ENCODE measurements at regions not wholly inside any gene's neighbourhood (a gene's known extent, or its start where the extent isn't known, plus 50 kb on each side); places are given as distances from the start of the nearest gene placed in this dataset.

GRCh38 chr10:37654466-37654865 lies 202.9 kb downstream of the ZNF248 start:
- intact Hi-C loops (cut with micrococcal nuclease; ENCODE audit: unreplicated experiment): no loop called here
- 22% methylated on average over 2 of the region's 2 CpGs for WGBS (ENCODE audit: insufficient coverage, insufficient replicate concordance, low lambda C conversion rate, missing lambda C conversion rate)
- Histone ChIP-seq H3K27me3 (replicated peaks in 1 of 2; ENCODE audit: control insufficient read depth in 2 of 2, insufficient read depth in 2 of 2, low read length in 1 of 2) (no peaks in the 10 kb centered on the region), H3K27ac (ENCODE audit: control insufficient read depth, insufficient read depth) (no peak overlapping the region), H3K9me3 (replicated peaks; ENCODE audit: control insufficient read depth, insufficient read depth, low read length) (no peaks in the 10 kb centered on the region; the same call in 2 of the 3 replicates), H3K36me3 (ENCODE audit: control insufficient read depth in 2 of 2, insufficient read depth in 2 of 2, low read length in 1 of 2) (no peaks in the 10 kb centered on the region), H3K9ac (ENCODE audit: control insufficient read depth, insufficient read depth, low read length) (no peak overlapping the region), H3K4me1 (ENCODE audit: control insufficient read depth, insufficient read depth, low read length) (no peaks in the 10 kb centered on the region), H4K20me1 (ENCODE audit: control insufficient read depth, insufficient read depth) (no peaks in the 10 kb centered on the region), H2AFZ (ENCODE audit: control insufficient read depth, low read depth, low read length) (no peak overlapping the region), H3K79me2 (ENCODE audit: control insufficient read depth, insufficient read depth, low read length) (no peaks in the 10 kb centered on the region), H3K4me3 (no peak overlapping the region), H3K4me2 (ENCODE audit: control insufficient read depth, insufficient read depth) (no peak overlapping the region)
- ChIA-PET CTCF (no interaction called here), SMC1A (ENCODE audit: uncharacterized antibody, unreplicated experiment) (no interaction called here), POLR2A (no interaction called here), RAD21 (ENCODE audit: unreplicated experiment) (no interaction called here)
- no TSS peak for BruUV-seq (replicated peaks)
- FAIRE-seq (no peak), DNase-seq (ENCODE audit: low read depth, low spot score) (no peak), ATAC-seq (no peak)
- TF ChIP-seq NFXL1 (IDR thresholded peaks at IDR 0.05; ENCODE audit: borderline replicate concordance) (no peak), POLR2AphosphoS2 (IDR thresholded peaks at IDR 0.05; ENCODE audit: low read depth, low read length) (no peak), GABPA (IDR thresholded peaks at IDR 0.05; ENCODE audit: low read depth) (no peak)
- in situ Hi-C loops (cut with MboI): no loop called here

- H3K9me3 ChIP-seq (replicated peaks; ENCODE audit: control insufficient read depth, insufficient read depth, low read length): no peaks in the 10 kb centered on the region
- FAIRE-seq (no peak), DNase-seq (ENCODE audit: low read depth, low spot score) (no peak), ATAC-seq (no peak)
- no peaks in the 10 kb centered on the region for H3K4me1 ChIP-seq (ENCODE audit: control insufficient read depth, insufficient read depth, low read length)
- no peak overlapping the region for H3K9ac ChIP-seq (ENCODE audit: control insufficient read depth, insufficient read depth, low read length)
- 0% methylated on average over 1 of the region's 1 CpG for WGBS (ENCODE audit: insufficient coverage, insufficient replicate concordance, low lambda C conversion rate, missing lambda C conversion rate)
- no peaks in the 10 kb centered on the region for H4K20me1 ChIP-seq (ENCODE audit: control insufficient read depth, insufficient read depth)
- intact Hi-C loops (cut with micrococcal nuclease; ENCODE audit: unreplicated experiment) (no loop called here), in situ Hi-C loops (cut with MboI) (no loop called here)
- ChIA-PET SMC1A (ENCODE audit: uncharacterized antibody, unreplicated experiment) (no interaction called here), RAD21 (ENCODE audit: unreplicated experiment) (no interaction called here), CTCF (no interaction called here), POLR2A (no interaction called here)
- no peaks in the 10 kb centered on the region for H3K36me3 ChIP-seq (ENCODE audit: control insufficient read depth in 2 of 2, insufficient read depth in 2 of 2, low read length in 1 of 2)
- H3K27me3 ChIP-seq (replicated peaks in 1 of 2; ENCODE audit: control insufficient read depth in 2 of 2, insufficient read depth in 2 of 2, low read length in 1 of 2): no peaks in the 10 kb centered on the region
- no peak for TF ChIP-seq EP300 (IDR thresholded peaks at IDR 0.05; ENCODE audit: borderline replicate concordance in 1 of 2, control insufficient read depth in 1 of 2, low read depth in 2 of 2, low read length in 2 of 2)
- no peak for TF ChIP-seq ZBTB11 (CRISPR knock-in tag; IDR thresholded peaks at IDR 0.05)
- no peak for TF ChIP-seq MTA2 (IDR thresholded peaks at IDR 0.05; ENCODE audit: low read depth)
- TF ChIP-seq, protein P1, sequence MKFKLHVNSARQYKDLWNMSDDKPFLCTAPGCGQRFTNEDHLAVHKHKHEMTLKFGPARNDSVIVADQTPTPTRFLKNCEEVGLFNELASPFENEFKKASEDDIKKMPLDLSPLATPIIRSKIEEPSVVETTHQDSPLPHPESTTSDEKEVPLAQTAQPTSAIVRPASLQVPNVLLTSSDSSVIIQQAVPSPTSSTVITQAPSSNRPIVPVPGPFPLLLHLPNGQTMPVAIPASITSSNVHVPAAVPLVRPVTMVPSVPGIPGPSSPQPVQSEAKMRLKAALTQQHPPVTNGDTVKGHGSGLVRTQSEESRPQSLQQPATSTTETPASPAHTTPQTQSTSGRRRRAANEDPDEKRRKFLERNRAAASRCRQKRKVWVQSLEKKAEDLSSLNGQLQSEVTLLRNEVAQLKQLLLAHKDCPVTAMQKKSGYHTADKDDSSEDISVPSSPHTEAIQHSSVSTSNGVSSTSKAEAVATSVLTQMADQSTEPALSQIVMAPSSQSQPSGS (IDR thresholded peaks at IDR 0.05; ENCODE audit: low read length): no peak
- TF ChIP-seq TCF7 (IDR thresholded peaks at IDR 0.05; ENCODE audit: borderline replicate concordance): no peak
- no peak for TF ChIP-seq RBBP5 (conservative IDR thresholded peaks at IDR 0.05)
- TF ChIP-seq PML (IDR thresholded peaks at IDR 0.05; ENCODE audit: low read length): no peak
- TF ChIP-seq YY1 (IDR thresholded peaks at IDR 0.05; ENCODE audit: low read depth, low read length): no peak
- no peak for TF ChIP-seq HSF1 (IDR thresholded peaks at IDR 0.05; ENCODE audit: low read depth, low read length)
- no peak for TF ChIP-seq STAT1 (conservative IDR thresholded peaks at IDR 0.05)
- no peaks in the 10 kb centered on the region for H3K79me2 ChIP-seq (ENCODE audit: control insufficient read depth, insufficient read depth, low read length)
- no peak overlapping the region for H2AFZ ChIP-seq (ENCODE audit: control insufficient read depth, low read depth, low read length)
- no peak overlapping the region for H3K4me2 ChIP-seq (ENCODE audit: control insufficient read depth, insufficient read depth)
- H3K27ac ChIP-seq (ENCODE audit: control insufficient read depth, insufficient read depth): no peak overlapping the region
- H3K4me3 ChIP-seq: no peak overlapping the region
- BruUV-seq (replicated peaks): no TSS peak
These were observed 214.2 kb downstream of the ZNF248 start for GRCh38 chr10:37643187-37643586.

Data from GM12878 (cell line).